ENCODE measurements at regions not wholly inside any gene's neighbourhood (a gene's known extent, or its start where the extent isn't known, plus 50 kb on each side); places are given as distances from the start of the nearest gene placed in this dataset.

GRCh38 chr12:84656705-84657104 is 255.9 kb downstream of the SLC6A15 start:
- H3K4me3 ChIP-seq, result no peak overlapping the region
- TF ChIP-seq POLR2A (IDR thresholded peaks at IDR 0.05), result no peak
- no peak for TF ChIP-seq CTCF (IDR thresholded peaks at IDR 0.05)
- no peaks in the 10 kb centered on the region for H3K27me3 ChIP-seq
- H3K27ac ChIP-seq, result no peak overlapping the region
- no peaks in the 10 kb centered on the region for H3K36me3 ChIP-seq (ENCODE audit: low read depth, missing control alignments)
- WGBS, 2 donors, result 39 to 41% methylated on average over 3 of the region's 3 CpGs
- no peak for DNase-seq
- no peaks in the 10 kb centered on the region for H3K4me1 ChIP-seq
- intact Hi-C loops (cut with DNase I; ENCODE audit: low total_unique reads), result no loop called here
- no peaks in the 10 kb centered on the region for H3K9me3 ChIP-seq

- Histone ChIP-seq H3K4me1 (no peaks in the 10 kb centered on the region), H3K27me3 (no peaks in the 10 kb centered on the region), H3K36me3 (ENCODE audit: low read depth, missing control alignments) (no peaks in the 10 kb centered on the region), H3K4me3 (no peak overlapping the region), H3K27ac (no peak overlapping the region), H3K9me3 (no peaks in the 10 kb centered on the region)
- intact Hi-C loops (cut with DNase I; ENCODE audit: low total_unique reads), result no loop called here
- 86 to 91% methylated on average over 2 of the region's 2 CpGs for WGBS, 2 donors
- no peak for DNase-seq
- no peak for TF ChIP-seq CTCF (IDR thresholded peaks at IDR 0.05)
- TF ChIP-seq POLR2A (IDR thresholded peaks at IDR 0.05), result no peak
Measured at GRCh38 chr12:84653482-84653881, 259.1 kb downstream of the SLC6A15 start.

DNA sequence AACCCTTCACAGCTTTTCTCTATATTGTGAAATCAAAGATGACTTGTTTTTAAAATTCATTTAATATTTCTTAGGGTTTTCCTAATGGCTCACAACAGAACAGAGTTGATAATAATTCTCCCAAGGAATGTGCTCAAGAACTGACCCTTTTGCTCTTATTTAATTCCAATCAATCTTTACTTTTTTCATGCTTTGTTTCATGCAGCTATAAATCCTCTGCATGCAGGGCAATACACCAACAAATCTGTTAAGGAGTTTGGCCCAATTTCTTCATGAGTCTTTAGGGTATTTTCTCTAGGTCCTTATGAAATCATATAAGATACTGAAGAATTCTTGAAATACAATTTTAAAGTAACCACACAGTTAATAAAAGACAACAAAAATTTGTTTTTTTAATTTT is 264.2 kb downstream of the SLC6A15 start:
- no peak for DNase-seq
- no peaks in the 10 kb centered on the region for H3K27me3 ChIP-seq
- no peaks in the 10 kb centered on the region for H3K4me1 ChIP-seq
- H3K9me3 ChIP-seq, result no peaks in the 10 kb centered on the region
- no peaks in the 10 kb centered on the region for H3K36me3 ChIP-seq (ENCODE audit: low read depth, missing control alignments)
- intact Hi-C loops (cut with DNase I; ENCODE audit: low total_unique reads), result no loop called here
- no peak overlapping the region for H3K4me3 ChIP-seq
- no peak overlapping the region for H3K27ac ChIP-seq
- TF ChIP-seq POLR2A (IDR thresholded peaks at IDR 0.05), result no peak
- TF ChIP-seq CTCF (IDR thresholded peaks at IDR 0.05), result no peak

- Histone ChIP-seq H3K27ac (no peak overlapping the region), H3K4me3 (no peak overlapping the region), H3K4me1 (no peaks in the 10 kb centered on the region), H3K27me3 (no peaks in the 10 kb centered on the region), H3K9me3 (no peaks in the 10 kb centered on the region), H3K36me3 (ENCODE audit: low read depth, missing control alignments) (no peaks in the 10 kb centered on the region)
- intact Hi-C loops (cut with DNase I; ENCODE audit: low total_unique reads), result no loop called here
- WGBS, 2 donors, result 75 to 77% methylated on average over 2 of the region's 2 CpGs
- no peak for TF ChIP-seq POLR2A (IDR thresholded peaks at IDR 0.05)
- no peak for TF ChIP-seq CTCF (IDR thresholded peaks at IDR 0.05)
- no peak for DNase-seq
Measured at GRCh38 chr12:84644908-84645307, 267.7 kb downstream of the SLC6A15 start.

- TF ChIP-seq CTCF (IDR thresholded peaks at IDR 0.05) (no peak), POLR2A (IDR thresholded peaks at IDR 0.05) (no peak)
- intact Hi-C loops (cut with DNase I; ENCODE audit: low total_unique reads), result no loop called here
Measured at GRCh38 chr12:84643993-84644392, 268.6 kb downstream of the SLC6A15 start.

More at GRCh38 chr12:84643993-84644392, 268.6 kb downstream of the SLC6A15 start:
- no peak for DNase-seq
- WGBS, 2 donors, result 68 to 95% methylated on average over 1 of the region's 1 CpG
- no peaks in the 10 kb centered on the region for H3K36me3 ChIP-seq (ENCODE audit: low read depth, missing control alignments)
- H3K27ac ChIP-seq, result no peak overlapping the region
- H3K4me1 ChIP-seq, result no peaks in the 10 kb centered on the region
- H3K9me3 ChIP-seq, result no peaks in the 10 kb centered on the region
- no peaks in the 10 kb centered on the region for H3K27me3 ChIP-seq
- no peak overlapping the region for H3K4me3 ChIP-seq
